Colonic mucosa (tissue), 4 donors: ENCODE measurements at regions not wholly inside any gene's neighbourhood (a gene's known extent, or its start where the extent isn't known, plus 50 kb on each side); places are given as distances from the start of the nearest gene placed in this dataset.
"Not testable (repeated sequence)": the region's sequence is repeated elsewhere in the genome, so short reads cannot be mapped to it uniquely, and the experiment has no call there.

Experiments used
- DNase-seq: peaks from one replicate; pipeline ENCODE4 v3.0.0-alpha.2; 2020
- H3K27ac ChIP-seq: fragments of 200-600 bp; one replicate; pipeline ENCODE4 v1.8.0; 2021
- H3K27me3 ChIP-seq: fragments of 200-600 bp; one replicate; pipeline ENCODE4 v1.8.0; 2021
- H3K36me3 ChIP-seq: fragments of 200-600 bp; one replicate; pipeline ENCODE4 v1.8.0; 2021
- H3K4me1 ChIP-seq: fragments of 200-600 bp; one replicate; pipeline ENCODE4 v1.8.0; 2021; ENCODE audit warnings: mild to moderate bottlenecking
- H3K4me3 ChIP-seq: fragments of 200-600 bp; one replicate; pipeline ENCODE4 v1.8.0; 2021
- H3K9ac ChIP-seq, 2 donors: one replicate each; pipeline ENCODE4 v1.7.0; 2013; ENCODE audit warnings: control low read depth in 2 of 2, low read depth in 2 of 2, low read length in 2 of 2
- H3K9me3 ChIP-seq: fragments of 200-600 bp; one replicate; pipeline ENCODE4 v1.8.0; 2021
- CTCF ChIP-seq: fragments of 200-600 bp; IDR thresholded peaks from one replicate; pipeline ENCODE4 v1.8.0; 2022; ENCODE audit warnings: antibody characterized with exemption, mild to moderate bottlenecking
- intact Hi-C: fragments of 100-400 bp; cut with DNase I; formaldehyde crosslinking; loops from one replicate; pipeline ENCODE4 v1.14.1; 2022
- donor health status: healthy.
- donor health status: DM: no; HTN: no; CAD: no.
- donor health status: DM: no; HTN: no; CAD: no.

DNA sequence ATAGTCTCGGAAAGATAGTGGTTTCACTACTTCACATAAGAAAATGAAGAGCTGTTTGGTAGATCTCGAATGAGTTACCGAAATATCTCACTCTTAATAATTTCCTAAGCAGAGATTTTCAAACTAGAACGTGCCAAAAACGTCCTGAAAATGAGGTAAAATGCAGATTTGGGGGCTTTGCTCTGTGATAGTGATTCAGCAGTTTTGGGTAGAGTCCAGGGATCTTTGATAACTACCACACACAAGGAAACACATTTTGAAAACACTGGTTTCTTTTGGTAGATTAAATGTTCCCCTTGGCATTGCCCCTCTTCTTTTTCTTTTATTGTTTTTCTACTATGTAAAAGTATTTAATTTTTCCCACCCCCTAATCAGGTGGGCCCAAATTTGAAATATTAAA, 125.9 kb downstream of the EBLN2 start:
- intact Hi-C loops = no loop called here
- TF ChIP-seq CTCF = no peak
- no peaks in the 10 kb centered on the region for H3K4me1 ChIP-seq
- H3K4me3 ChIP-seq = no peak overlapping the region
- no peak overlapping the region for H3K9ac ChIP-seq
- H3K27ac ChIP-seq = no peak overlapping the region
- no peaks in the 10 kb centered on the region for H3K9me3 ChIP-seq
- peaks cover 3% of the 10 kb centered on the region for H3K27me3 ChIP-seq
- no peaks in the 10 kb centered on the region for H3K36me3 ChIP-seq
- DNase-seq = no peak

- intact Hi-C loops = no loop called here
- Histone ChIP-seq H3K27me3 (peaks cover 3% of the 10 kb centered on the region), H3K36me3 (no peaks in the 10 kb centered on the region), H3K4me3 (no peak overlapping the region), H3K9me3 (no peaks in the 10 kb centered on the region), H3K27ac (no peak overlapping the region), H3K4me1 (no peaks in the 10 kb centered on the region), H3K9ac (no peak overlapping the region)
- DNase-seq = no peak
- TF ChIP-seq CTCF = no peak
Observed at GRCh38 chr3:73188707-73189106, 127.2 kb downstream of the EBLN2 start.

DNA sequence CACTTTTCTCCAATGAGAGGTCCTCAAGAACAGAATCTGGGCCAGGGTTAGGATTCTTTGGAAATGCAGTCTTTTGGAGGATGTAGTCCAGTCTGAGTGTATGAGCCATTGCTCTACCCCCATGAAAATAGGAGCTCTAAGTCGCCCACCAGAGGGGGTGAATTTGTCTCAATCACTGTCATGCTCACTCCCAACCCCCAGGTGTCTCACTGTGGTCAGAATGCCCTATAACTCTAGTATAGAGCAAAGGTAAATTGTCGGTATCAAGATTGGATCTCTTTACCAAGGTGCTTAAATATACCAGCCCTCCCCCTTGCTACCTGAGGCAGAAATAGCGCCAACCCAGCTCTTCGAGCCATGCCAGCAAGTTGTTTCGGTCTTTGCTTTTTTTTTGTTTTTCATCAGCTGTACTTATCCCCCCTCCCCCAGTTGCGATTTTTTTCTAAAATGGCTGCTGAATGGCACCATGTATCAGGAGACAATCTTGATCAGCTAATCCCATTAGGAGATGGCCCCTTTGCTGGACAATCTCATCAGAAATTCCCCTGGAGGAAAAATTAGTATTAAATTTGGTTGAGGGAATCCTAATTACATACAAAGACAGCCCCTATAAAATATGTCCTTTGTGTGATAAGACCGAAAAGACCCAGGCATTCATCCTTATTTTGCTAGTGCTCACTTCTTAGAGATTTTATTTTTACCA, 130.7 kb downstream of the EBLN2 start:
- TF ChIP-seq CTCF = no peak
- H3K9ac ChIP-seq = no peak overlapping the region
- intact Hi-C loops = no loop called here
- no peaks in the 10 kb centered on the region for H3K9me3 ChIP-seq
- no peak overlapping the region for H3K27ac ChIP-seq
- no peaks in the 10 kb centered on the region for H3K4me1 ChIP-seq
- no peaks in the 10 kb centered on the region for H3K27me3 ChIP-seq
- H3K36me3 ChIP-seq = no peaks in the 10 kb centered on the region
- no peak overlapping the region for H3K4me3 ChIP-seq
- DNase-seq = no peak

DNA sequence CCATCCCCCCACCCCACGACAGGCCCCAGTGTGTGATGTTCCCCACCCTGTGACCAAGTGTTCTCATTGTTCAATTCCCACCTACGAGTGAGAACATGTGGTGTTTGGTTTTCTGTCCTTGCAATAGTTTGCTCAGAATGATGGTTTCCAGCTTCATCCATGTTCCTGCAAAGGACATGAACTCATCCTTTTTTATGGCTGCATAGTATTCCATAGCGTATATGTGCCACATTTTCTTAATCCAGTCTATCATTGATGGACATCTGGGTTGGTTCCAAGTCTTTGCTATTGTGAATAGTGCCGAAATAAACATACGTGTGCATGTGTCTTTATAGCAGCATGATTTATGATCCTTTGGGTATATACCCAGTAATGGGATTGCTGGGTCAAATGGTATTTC, 132.5 kb downstream of the EBLN2 start:
- H3K4me1 ChIP-seq, H3K9me3 ChIP-seq, H3K36me3 ChIP-seq, H3K9ac ChIP-seq, DNase-seq, H3K4me3 ChIP-seq, H3K27ac ChIP-seq, H3K27me3 ChIP-seq, intact Hi-C loops: not testable (repeated sequence)

- Histone ChIP-seq H3K36me3 (no peaks in the 10 kb centered on the region), H3K27me3 (no peaks in the 10 kb centered on the region), H3K27ac (no peak overlapping the region), H3K9me3 (no peaks in the 10 kb centered on the region), H3K9ac (no peak overlapping the region), H3K4me3 (no peak overlapping the region), H3K4me1 (no peaks in the 10 kb centered on the region)
- no peak for DNase-seq
- intact Hi-C loops = no loop called here
- no peak for TF ChIP-seq CTCF
Observed at GRCh38 chr3:73197187-73197586, 135.7 kb downstream of the EBLN2 start.

GRCh38 chr3:73203101-73203500, 141.6 kb downstream of the EBLN2 start:
- no peaks in the 10 kb centered on the region for H3K36me3 ChIP-seq
- no peak overlapping the region for H3K27ac ChIP-seq
- DNase-seq = no peak
- no peak for TF ChIP-seq CTCF
- no peak overlapping the region for H3K9ac ChIP-seq
- H3K9me3 ChIP-seq = no peaks in the 10 kb centered on the region
- H3K4me1 ChIP-seq = no peaks in the 10 kb centered on the region
- H3K4me3 ChIP-seq = no peak overlapping the region
- intact Hi-C loops = no loop called here
- no peaks in the 10 kb centered on the region for H3K27me3 ChIP-seq
